Vagina (tissue), 2 donors: ENCODE measurements at regions not wholly inside any gene's neighbourhood (a gene's known extent, or its start where the extent isn't known, plus 50 kb on each side); places are given as distances from the start of the nearest gene placed in this dataset.

ENCODE experiments used
- DNase-seq, 2 donors: peaks; one replicate each; pipeline ENCODE4 v3.0.0-alpha.2; 2017; ENCODE audit errors: extremely low spot score in 2 of 2
- H3K27ac ChIP-seq: fragments of 200-600 bp; sonication (generic); one replicate; pipeline ENCODE4 v1.5.1; 2019
- H3K27me3 ChIP-seq: fragments of 200-600 bp; sonication (generic); one replicate; pipeline ENCODE4 v1.5.1; 2019
- H3K36me3 ChIP-seq, 2 donors: fragments of 200-600 bp; sonication (generic); one replicate each; pipeline ENCODE4 v1.5.1; 2017 to 2019
- H3K4me1 ChIP-seq: fragments of 200-600 bp; sonication (generic); one replicate; pipeline ENCODE4 v1.5.1; 2019
- H3K4me3 ChIP-seq, 2 donors: fragments of 200-600 bp; sonication (generic); 1 replicate in 1 of 2; 2 replicates in 1 of 2; pipeline ENCODE4 v1.5.1; 2016 to 2019
- H3K9me3 ChIP-seq: fragments of 200-600 bp; sonication (generic); one replicate; pipeline ENCODE4 v1.5.1; 2019
- CTCF ChIP-seq, 3 experiments: fragments of 450-650 bp in 2 of 3; fragments of 200-600 bp in 1 of 3; sonication (generic) in 1 of 3; IDR thresholded peaks; one replicate each; pipeline ENCODE4 v1.5.1; 2017 to 2019; ENCODE audit warnings: antibody characterized with exemption in 3 of 3, mild to moderate bottlenecking in 2 of 3, moderate library complexity in 2 of 3
- POLR2A ChIP-seq, 2 donors: fragments of 450-650 bp; IDR thresholded peaks; one replicate each; pipeline ENCODE4 v1.6.1; 2017; ENCODE audit warnings: antibody characterized with exemption in 2 of 2, mild to moderate bottlenecking in 2 of 2, moderate library complexity in 2 of 2
- POLR2AphosphoS5 ChIP-seq, 2 donors: sonication (generic); formaldehyde crosslinking; IDR thresholded peaks; one replicate each; pipeline ENCODE4 v1.9.0; 2017; ENCODE audit warnings: antibody characterized with exemption in 2 of 2, mild to moderate bottlenecking in 2 of 2, low read depth in 1 of 2; ENCODE audit not compliant: insufficient read depth in 1 of 2
- intact Hi-C: fragments of 100-400 bp; cut with DNase I; formaldehyde crosslinking; loops from one replicate; pipeline ENCODE4 v1.15.1; 2023

GRCh38 chr21:23009360-23009759 lies 2011.2 kb downstream of the NCAM2 start:
- Histone ChIP-seq H3K4me1 (no peaks in the 10 kb centered on the region), H3K27ac (no peak overlapping the region), H3K27me3 (no peaks in the 10 kb centered on the region), H3K4me3 (no peak overlapping the region), H3K9me3 (no peaks in the 10 kb centered on the region), H3K36me3 (no peaks in the 10 kb centered on the region)
- TF ChIP-seq POLR2AphosphoS5 (IDR thresholded peaks at IDR 0.05; ENCODE audit: insufficient read depth in 1 of 2, low read depth in 1 of 2) (no peak), POLR2A (IDR thresholded peaks at IDR 0.05) (no peak)
- DNase-seq = no peak
- intact Hi-C loops = no loop called here

GRCh38 chr21:23014021-23014420 lies 2015.8 kb downstream of the NCAM2 start:
- H3K36me3 ChIP-seq = no peaks in the 10 kb centered on the region
- intact Hi-C loops = no loop called here
- H3K27ac ChIP-seq = no peak overlapping the region
- TF ChIP-seq POLR2AphosphoS5 (IDR thresholded peaks at IDR 0.05; ENCODE audit: insufficient read depth in 1 of 2, low read depth in 1 of 2) (no peak), POLR2A (IDR thresholded peaks at IDR 0.05) (no peak), CTCF (IDR thresholded peaks at IDR 0.05) (no peak)
- DNase-seq = no peak
- H3K4me1 ChIP-seq = no peaks in the 10 kb centered on the region
- H3K9me3 ChIP-seq = no peaks in the 10 kb centered on the region
- no peak overlapping the region for H3K4me3 ChIP-seq
- no peaks in the 10 kb centered on the region for H3K27me3 ChIP-seq

- DNase-seq = no peak
- no peak overlapping the region for H3K4me3 ChIP-seq
- H3K27me3 ChIP-seq = no peaks in the 10 kb centered on the region
- H3K4me1 ChIP-seq = no peaks in the 10 kb centered on the region
- intact Hi-C loops = no loop called here
- no peak overlapping the region for H3K27ac ChIP-seq
- no peaks in the 10 kb centered on the region for H3K9me3 ChIP-seq
- H3K36me3 ChIP-seq = no peaks in the 10 kb centered on the region
- TF ChIP-seq POLR2A (IDR thresholded peaks at IDR 0.05) (no peak), POLR2AphosphoS5 (IDR thresholded peaks at IDR 0.05; ENCODE audit: insufficient read depth in 1 of 2, low read depth in 1 of 2) (no peak), CTCF (IDR thresholded peaks at IDR 0.05) (no peak)
Measured at GRCh38 chr21:23016617-23017016, 2018.4 kb downstream of the NCAM2 start.

DNA sequence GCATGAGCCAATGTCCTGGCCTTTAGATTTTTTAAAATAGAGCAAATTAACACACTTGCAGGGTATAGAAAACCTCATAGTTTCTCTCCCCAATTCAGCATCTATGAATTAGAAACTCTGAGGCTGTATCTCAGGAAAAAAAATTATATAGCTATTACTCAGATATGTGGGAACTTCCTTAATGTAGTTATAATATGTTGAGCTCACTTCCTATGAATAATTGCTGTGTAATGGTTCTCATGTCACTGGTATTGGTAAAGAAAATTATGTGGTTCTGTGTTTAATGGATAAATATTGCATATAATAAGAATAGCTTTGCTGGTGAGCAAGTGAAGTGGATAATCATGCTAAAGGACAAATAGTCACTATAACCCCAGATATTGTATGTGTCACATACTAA lies 2019.8 kb downstream of the NCAM2 start:
- Histone ChIP-seq H3K36me3 (no peaks in the 10 kb centered on the region), H3K27me3 (no peaks in the 10 kb centered on the region)
- intact Hi-C loops = no loop called here

DNA sequence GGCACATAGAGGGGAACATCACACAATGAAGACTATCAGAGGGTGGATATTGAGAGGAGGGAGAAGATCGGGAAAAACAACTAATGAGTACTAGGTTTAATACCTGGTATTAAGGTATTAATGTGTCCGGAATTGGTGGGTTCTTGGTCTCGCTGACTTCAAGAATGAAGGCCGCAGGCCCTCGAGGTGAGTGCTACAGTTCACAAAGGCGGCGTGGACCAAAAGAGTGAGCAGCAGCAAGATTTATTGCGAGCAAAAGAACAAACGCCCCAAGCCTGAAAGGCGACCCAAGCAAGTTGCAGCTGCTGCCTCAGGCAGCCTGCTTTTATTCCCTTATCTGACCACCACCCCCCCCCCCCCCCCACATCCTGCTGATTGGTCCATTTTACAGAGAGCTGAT lies 2022.8 kb downstream of the NCAM2 start:
- no peaks in the 10 kb centered on the region for H3K9me3 ChIP-seq
- no peak for DNase-seq
- no peak overlapping the region for H3K27ac ChIP-seq
- H3K4me3 ChIP-seq = no peak overlapping the region
- TF ChIP-seq POLR2AphosphoS5 (IDR thresholded peaks at IDR 0.05; ENCODE audit: insufficient read depth in 1 of 2, low read depth in 1 of 2) (no peak), CTCF (IDR thresholded peaks at IDR 0.05) (no peak), POLR2A (IDR thresholded peaks at IDR 0.05) (no peak)
- H3K27me3 ChIP-seq = no peaks in the 10 kb centered on the region
- H3K36me3 ChIP-seq = no peaks in the 10 kb centered on the region
- no peaks in the 10 kb centered on the region for H3K4me1 ChIP-seq
- intact Hi-C loops = no loop called here

More for the DNA sequence above, 2019.8 kb downstream of the NCAM2 start:
- TF ChIP-seq POLR2A (IDR thresholded peaks at IDR 0.05) (no peak), CTCF (IDR thresholded peaks at IDR 0.05) (no peak), POLR2AphosphoS5 (IDR thresholded peaks at IDR 0.05; ENCODE audit: insufficient read depth in 1 of 2, low read depth in 1 of 2) (no peak)
- DNase-seq = no peak
- Histone ChIP-seq H3K4me3 (no peak overlapping the region), H3K27ac (no peak overlapping the region), H3K9me3 (no peaks in the 10 kb centered on the region), H3K4me1 (no peaks in the 10 kb centered on the region)

GRCh38 chr21:23021481-23021880 lies 2023.3 kb downstream of the NCAM2 start:
- H3K27me3 ChIP-seq = no peaks in the 10 kb centered on the region
- H3K4me1 ChIP-seq = no peaks in the 10 kb centered on the region
- no peaks in the 10 kb centered on the region for H3K9me3 ChIP-seq
- TF ChIP-seq POLR2AphosphoS5 (IDR thresholded peaks at IDR 0.05; ENCODE audit: insufficient read depth in 1 of 2, low read depth in 1 of 2) (no peak), POLR2A (IDR thresholded peaks at IDR 0.05) (no peak), CTCF (IDR thresholded peaks at IDR 0.05) (no peak)
- H3K4me3 ChIP-seq = no peak overlapping the region
- intact Hi-C loops = no loop called here
- no peak for DNase-seq
- no peak overlapping the region for H3K27ac ChIP-seq
- H3K36me3 ChIP-seq = no peaks in the 10 kb centered on the region
